ENCODE measurements at regions not wholly inside any gene's neighbourhood (a gene's known extent, or its start where the extent isn't known, plus 50 kb on each side); places are given as distances from the start of the nearest gene placed in this dataset.

DNA sequence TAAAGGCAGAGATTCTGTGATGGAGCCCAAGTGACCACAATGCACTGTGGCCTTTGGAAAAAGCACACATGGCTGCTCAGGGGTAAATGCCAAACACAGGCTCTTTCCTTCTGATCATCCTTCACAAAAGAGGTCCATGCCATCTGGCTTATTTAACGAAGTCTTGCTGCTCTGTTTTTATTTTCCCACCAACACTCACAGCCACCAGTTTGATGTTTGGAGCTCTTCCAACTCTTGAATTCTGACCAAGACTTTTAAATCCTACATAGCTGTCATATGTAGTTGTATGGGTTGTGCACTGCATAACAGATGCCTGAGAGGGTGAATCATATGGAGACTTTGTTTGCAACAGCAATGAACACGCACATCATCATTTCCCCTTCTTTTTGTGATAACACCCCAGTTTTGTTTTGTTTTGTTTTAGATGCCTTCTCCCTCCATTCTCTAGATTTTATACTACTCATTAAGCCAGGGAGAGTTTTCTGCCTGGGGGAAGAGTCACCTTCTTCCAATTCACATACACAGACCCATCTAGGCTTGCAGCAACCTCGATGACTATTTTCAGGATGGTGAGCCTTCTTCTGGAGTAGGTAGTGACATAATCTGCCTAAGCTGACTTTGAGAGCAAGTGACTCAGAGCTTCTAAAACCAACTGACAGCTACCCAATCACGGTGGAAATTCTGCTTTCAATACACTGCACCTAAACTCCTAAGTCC, 145.2 kb upstream of the WSCD2 start:
- DNase-seq: peak; percentile 40

GRCh38 chr12:107984973-107985372, 144.1 kb upstream of the WSCD2 start:
- no peak for DNase-seq

GRCh38 chr12:107986183-107986582, 142.9 kb upstream of the WSCD2 start:
- DNase-seq: no peak

DNA sequence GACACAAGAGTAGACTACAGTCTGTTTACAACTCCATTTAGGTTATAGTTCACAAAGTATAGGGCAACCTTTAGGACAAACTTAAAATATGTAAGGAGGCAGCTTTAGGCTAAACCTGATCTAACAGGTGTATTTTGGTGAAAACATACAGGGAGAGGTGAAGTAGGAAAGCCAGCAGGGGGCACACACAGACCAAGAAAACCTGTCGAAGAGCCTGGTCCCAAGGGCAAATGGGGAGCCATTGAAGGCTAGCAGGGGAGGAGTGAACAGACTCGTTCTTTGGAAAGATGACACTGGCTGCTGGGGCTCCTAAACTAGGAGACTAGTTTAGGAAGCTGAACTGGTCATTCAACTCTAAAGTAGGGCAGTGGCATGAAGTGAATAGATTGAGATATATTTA, 138.8 kb upstream of the WSCD2 start:
- peak; percentile 3 for DNase-seq

DNA sequence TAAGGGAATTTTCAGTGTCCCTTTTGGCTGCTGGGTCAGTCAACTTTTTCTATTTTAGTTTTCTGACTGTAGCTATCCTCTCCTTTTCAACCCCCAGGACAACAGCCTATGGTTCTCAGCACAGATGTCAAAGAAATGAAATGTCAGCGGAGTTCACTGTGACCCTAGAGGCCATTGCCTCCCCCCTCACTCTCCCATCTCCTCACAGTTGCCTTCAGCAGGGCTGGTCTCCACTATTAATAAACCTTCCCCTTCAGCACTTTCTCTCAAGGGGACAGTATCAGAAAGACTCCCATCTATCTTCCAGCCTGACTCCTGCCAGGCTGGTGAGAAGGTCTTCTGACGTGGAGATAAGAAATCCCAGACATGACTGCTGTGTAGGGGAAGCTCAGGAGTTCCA, 137.1 kb upstream of the WSCD2 start:
- DNase-seq: no peak

DNA sequence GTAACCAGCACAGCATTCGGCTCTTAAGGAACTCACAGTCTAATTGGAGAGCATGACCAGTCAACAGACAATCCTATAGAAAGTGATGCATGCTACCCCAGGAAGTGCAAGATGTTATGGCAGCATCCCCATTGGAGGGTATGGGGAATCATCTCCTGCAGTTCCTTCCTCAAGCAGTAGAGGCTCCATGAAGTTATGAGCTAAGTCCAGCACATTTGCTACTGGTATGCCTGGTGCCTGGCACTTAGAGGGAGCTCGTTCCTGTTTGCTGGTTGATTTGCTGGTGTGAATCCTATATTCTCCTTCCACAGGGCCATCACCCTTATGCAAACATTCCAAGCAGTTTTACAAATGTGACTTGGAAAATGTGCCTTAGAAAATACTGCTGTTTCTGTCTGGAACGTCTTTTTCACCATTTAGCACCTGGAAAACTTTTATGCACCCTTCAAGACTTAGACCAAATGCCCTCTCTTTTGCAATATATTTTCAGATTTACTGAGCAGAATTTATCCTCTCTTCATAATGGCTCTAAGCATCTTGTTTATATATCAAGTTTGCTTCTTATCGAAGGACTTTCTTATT, 136.1 kb upstream of the WSCD2 start:
- peak; percentile 24 for DNase-seq

- DNase-seq: no peak
These were observed 130.2 kb upstream of the WSCD2 start for GRCh38 chr12:107998863-107999262.

DNA sequence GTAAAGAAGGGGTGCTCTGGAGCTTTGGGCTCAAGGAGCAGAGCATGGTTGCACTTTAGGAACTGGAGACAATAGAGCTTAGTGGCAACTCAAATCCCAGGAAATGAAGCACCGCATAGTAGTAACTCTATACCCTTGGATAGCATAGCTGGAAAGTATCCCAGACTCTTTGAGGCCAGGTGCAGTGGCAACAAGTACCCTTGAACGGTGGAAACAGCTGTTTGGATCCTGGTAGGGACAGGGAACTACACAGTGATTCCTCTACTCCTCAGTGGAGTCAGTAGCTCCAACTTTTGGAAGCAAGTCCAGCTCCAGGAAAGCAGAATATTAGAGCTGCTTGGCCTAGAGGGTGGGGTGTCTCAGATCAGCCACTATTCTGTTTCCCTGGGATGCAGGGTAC, 129.0 kb upstream of the WSCD2 start:
- no peak for DNase-seq

DNA sequence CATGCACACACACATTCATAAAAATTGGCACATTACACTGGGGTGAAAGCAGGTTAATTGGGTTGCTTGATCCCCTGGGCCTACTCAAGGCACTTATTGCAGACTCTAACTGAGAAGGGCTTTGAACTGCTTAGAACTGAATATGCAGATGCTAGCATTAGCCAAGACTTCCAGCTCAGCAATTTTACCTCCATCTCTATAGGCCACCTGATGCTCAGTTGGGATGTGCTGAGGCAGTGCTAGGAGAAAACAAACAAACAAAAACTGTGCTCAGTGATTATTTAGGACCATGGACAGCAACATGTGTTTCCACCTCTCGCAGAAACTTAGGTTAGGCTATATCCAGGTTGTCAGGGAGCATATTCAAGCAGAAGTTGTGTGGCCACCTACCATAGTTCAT, 124.8 kb upstream of the WSCD2 start:
- no peak for DNase-seq

- no peak for DNase-seq
These were observed 120.8 kb upstream of the WSCD2 start for GRCh38 chr12:108008163-108008905.

GRCh38 chr12:108009442-108010070, 119.5 kb upstream of the WSCD2 start:
- DNase-seq: no peak

DNA sequence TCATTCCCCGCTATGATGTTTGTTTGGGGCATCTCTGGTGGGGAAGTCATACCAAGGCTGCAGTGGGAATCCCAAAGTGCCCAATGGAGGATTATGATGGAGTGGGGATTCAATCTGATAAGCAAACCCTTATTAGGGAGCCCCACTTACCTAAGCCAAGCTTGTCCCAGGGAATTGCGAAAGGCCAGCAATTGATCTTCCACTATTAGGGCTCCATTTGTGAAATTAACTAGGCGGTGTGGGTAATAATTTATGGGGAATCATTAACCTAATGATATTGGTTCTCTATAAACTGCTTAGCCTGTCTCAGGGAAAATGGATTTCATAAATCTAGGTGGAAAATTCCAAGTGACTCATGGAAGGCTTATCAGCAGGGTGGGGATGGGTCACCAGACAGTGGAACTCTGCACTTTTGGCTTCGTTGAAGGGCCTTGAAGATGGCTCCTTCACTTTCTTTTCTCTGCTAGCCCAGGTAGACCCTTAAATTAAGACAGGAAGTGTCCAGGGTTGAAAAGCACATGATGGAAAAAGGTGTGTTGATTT, 113.0 kb upstream of the WSCD2 start:
- DNase-seq: no peak

DNA sequence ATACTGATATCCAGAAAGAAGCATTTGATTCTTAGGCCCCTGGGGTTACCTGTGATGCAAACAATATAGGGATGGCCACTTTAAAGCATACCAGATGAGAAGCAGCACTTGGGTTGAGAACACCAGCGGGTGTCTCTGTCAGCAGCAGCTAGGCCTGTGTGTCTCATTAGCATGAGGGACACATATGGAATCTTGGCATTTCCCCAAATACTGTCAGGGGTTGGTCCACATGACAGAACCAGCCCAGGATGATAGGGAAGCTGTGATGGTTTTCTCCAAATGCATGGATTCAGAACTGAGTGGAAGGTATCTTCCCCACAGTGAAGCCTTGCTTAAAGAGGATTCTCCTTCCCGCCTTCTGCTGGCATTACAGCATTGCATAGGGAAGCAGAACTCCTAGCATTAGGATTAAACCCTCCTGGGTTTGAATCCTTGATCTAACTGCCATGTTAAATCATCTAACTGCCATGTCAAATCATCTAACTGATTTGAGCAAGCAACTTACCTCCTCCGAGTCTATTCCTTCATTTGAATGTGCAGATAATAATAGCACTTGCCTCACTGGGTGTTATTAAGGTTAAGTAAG, 111.5 kb upstream of the WSCD2 start:
- DNase-seq: no peak

DNA sequence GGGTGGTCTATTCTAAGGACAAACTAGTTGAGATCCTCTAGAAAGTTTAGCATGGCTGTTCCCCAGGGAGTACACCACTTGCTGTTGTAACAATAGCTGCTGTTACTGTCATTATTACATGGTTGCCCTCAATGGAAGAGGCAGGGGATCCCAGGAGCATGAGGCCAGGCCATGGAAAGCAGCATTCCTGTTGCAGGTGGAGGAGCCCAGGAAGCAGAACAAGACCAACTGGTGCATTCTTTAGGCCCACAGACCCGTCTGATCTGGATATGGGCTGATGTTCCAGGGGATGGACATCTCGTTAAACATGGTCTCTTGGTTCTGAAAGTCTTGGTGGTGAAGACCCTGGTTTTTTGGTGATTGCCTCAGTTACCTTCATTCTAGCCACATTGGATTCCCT, 109.2 kb upstream of the WSCD2 start:
- DNase-seq: no peak

DNA sequence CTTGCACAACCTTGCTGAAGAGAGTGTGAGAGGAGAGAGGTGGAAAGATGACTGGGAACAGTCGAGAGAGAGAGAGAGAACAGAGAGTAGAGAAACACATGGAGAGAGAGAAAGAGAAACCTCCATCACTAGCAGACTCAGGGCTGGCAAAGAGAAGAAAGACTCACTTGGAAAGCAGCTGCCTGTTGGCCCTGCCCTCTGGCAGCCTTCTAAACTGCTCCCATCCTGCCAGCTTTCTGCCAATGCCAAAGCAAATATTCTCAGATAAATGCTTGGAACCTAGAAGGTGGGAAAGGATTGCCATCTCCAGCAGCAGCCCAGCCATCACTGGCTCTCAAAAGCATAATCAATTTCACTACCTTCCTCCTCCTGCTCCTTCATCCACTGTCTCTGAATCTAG, 107.9 kb upstream of the WSCD2 start:
- DNase-seq: no peak

DNA sequence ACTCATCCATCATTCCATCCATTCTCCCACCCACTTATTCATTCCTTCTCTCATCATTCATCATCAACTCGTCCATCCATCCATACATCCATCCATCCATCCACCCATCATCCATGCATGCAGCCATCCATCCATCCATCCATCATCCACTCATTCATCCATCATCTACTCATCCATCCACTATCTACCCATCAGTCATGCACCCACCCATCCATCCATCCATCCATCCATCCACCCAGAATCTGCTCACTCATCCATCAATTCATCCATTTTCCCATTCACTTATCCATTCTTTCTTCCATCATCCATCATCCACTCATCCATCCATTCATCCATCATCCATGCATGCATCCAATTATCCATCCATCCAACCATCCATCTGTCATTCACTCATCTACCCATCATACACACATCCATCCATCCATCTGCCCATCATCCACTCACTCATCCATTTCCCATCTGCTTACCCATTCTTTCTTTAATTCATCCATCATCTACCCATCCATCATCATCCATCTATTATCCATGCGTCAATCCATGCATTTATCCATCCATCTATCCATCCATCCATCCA, 107.1 kb upstream of the WSCD2 start:
- DNase-seq: no peak

DNA sequence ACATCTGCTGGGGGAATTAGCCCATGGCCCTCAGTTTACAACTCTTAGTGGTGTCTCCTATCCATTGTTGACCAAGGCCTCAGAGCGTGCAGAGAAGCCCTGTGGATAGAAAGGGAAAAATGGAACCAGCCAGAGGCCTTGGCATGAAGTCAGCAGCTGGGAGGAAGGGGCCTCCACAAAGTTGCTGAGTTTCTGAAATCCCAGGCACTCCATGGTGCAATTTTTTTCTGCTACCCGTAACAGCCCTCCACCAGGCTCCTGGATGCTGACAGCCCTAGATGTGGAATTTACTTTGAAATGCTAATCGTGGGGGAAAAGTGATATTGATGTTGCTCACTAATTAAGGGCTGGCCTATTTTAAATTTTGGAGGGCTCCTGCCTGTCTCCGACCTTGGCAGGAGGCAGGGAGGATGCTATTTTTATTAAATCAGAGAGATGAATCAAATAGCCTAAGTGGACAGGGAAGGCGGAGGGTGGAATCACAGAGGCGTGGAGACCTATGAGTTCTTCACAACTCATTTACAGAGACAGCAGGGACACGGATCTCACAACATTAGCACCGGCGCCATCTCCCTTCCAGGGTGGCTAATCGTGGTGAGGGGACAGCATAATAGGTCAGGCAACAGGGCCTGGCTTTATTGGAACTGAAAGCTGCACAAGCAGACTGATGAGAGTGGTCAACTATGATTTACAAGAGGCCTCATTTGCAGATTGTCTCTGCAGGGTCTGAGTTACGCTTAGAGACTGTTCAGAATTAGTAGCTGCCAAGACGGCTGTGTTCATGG, 99.8 kb upstream of the WSCD2 start:
- DNase-seq: no peak

DNA sequence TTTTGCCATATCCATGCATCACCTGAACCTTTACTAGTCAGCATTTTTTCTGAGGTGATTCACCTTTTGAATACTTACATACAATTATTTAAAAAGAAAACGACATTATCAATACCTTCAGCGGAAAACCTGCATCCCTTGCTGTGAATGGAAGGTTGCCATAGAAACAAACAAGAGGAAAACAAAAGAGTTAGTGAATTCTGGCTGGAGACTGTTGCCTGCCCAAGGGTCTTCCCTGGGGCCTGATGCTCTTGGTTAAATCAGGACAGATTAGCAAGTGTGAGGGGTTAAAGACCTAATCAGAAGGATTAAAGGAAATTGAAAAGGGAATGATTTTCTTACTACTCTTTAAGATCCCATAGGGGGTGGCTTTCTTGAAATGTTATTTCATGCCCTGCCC, 96.0 kb upstream of the WSCD2 start:
- DNase-seq: no peak

GRCh38 chr12:108035372-108035771, 93.7 kb upstream of the WSCD2 start:
- no peak for DNase-seq

- no peak for DNase-seq
These were observed 91.1 kb upstream of the WSCD2 start for GRCh38 chr12:108037960-108038359.

- no peak for DNase-seq
These were observed 89.3 kb upstream of the WSCD2 start for GRCh38 chr12:108039794-108040193.

- DNase-seq: no peak
These were observed 88.1 kb upstream of the WSCD2 start for GRCh38 chr12:108040947-108041346.

All from fibroblast of skin of right biceps (primary cell).